ENCODE measurements at regions not wholly inside any gene's neighbourhood (a gene's known extent, or its start where the extent isn't known, plus 50 kb on each side); places are given as distances from the start of the nearest gene placed in this dataset.

DNA sequence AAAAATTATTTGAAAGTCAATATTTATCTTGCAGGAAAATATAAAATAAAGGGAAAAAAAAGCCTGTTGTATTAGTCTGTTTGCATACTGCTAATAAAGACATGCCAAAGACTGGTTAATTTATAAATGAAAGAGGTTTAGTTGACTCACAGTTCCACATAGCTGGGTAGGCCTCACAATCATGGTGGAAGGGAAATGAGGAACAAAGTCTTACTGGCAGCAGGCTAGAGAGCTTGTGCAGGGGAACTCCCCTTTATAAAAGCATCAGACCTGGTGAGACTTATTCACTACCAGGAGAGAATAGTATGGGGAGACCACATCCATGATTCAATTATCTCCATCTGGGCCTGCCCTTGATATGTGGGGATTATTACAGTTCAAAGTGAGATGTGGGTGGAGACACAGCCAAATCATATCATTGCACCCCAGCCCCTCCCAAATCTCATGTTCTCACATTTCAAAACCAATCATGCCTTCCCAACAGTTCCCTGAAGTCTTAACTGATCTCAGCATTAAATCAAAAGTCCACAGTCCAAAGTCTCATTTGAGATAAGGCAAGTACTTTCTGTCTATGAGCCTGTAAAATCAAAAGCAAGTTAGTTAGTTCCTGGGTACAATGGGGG is 1416.5 kb upstream of the SPRY2 start:
- H3K9me3 ChIP-seq (ENCODE audit: low read depth, low read length): peaks cover 5% of the 10 kb centered on the region
- H2AFZ ChIP-seq (ENCODE audit: low read length): no peak overlapping the region
- no peak overlapping the region for H3K27ac ChIP-seq (ENCODE audit: low read depth, low read length)
- no peaks in the 10 kb centered on the region for H3K4me1 ChIP-seq (ENCODE audit: insufficient read depth, low read length)
- H3K36me3 ChIP-seq (ENCODE audit: insufficient read depth, low read length): no peaks in the 10 kb centered on the region
- no peaks in the 10 kb centered on the region for H3K27me3 ChIP-seq (ENCODE audit: insufficient read depth, low read length)
- no peaks in the 10 kb centered on the region for H3K79me2 ChIP-seq (ENCODE audit: insufficient read depth, low read length)
- H4K20me1 ChIP-seq (ENCODE audit: insufficient read depth, low read length): no peaks in the 10 kb centered on the region
- TF ChIP-seq, protein P1, sequence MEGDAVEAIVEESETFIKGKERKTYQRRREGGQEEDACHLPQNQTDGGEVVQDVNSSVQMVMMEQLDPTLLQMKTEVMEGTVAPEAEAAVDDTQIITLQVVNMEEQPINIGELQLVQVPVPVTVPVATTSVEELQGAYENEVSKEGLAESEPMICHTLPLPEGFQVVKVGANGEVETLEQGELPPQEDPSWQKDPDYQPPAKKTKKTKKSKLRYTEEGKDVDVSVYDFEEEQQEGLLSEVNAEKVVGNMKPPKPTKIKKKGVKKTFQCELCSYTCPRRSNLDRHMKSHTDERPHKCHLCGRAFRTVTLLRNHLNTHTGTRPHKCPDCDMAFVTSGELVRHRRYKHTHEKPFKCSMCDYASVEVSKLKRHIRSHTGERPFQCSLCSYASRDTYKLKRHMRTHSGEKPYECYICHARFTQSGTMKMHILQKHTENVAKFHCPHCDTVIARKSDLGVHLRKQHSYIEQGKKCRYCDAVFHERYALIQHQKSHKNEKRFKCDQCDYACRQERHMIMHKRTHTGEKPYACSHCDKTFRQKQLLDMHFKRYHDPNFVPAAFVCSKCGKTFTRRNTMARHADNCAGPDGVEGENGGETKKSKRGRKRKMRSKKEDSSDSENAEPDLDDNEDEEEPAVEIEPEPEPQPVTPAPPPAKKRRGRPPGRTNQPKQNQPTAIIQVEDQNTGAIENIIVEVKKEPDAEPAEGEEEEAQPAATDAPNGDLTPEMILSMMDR (IDR thresholded peaks at IDR 0.05; ENCODE audit: extremely low read depth, low read depth, low read length): no peak
- no peak overlapping the region for H3K4me2 ChIP-seq (ENCODE audit: insufficient read depth, low read length)
- DNase-seq (ENCODE audit: insufficient read length, low spot score, missing footprints): no peak
- no peak overlapping the region for H3K4me3 ChIP-seq (ENCODE audit: insufficient read depth, low read length)

DNA sequence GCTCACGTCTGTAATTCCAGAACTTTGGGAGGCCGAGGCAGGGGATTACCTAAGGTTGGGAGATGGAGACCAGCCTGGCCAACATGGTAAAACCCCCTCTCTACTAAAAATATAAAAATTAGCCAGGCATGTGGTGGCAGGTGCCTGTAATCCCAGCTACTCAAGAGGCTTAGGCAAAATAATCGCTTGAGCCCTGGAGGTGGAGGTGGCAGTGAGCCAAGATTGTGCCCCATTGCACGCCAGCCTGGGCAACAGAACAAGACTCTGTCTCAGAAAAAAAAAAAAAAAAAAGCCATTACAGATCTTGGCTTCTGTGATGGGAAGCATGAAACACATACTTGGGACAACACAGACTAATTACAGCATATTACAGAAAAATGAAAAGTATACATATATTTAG is 1404.5 kb upstream of the SPRY2 start:
- Histone ChIP-seq H3K4me3 (ENCODE audit: insufficient read depth, low read length) (no peak overlapping the region), H3K36me3 (ENCODE audit: insufficient read depth, low read length) (no peaks in the 10 kb centered on the region), H3K4me1 (ENCODE audit: insufficient read depth, low read length) (no peaks in the 10 kb centered on the region), H2AFZ (ENCODE audit: low read length) (no peak overlapping the region), H3K27ac (ENCODE audit: low read depth, low read length) (no peak overlapping the region), H3K9me3 (ENCODE audit: low read depth, low read length) (no peaks in the 10 kb centered on the region), H4K20me1 (ENCODE audit: insufficient read depth, low read length) (no peaks in the 10 kb centered on the region), H3K79me2 (ENCODE audit: insufficient read depth, low read length) (no peaks in the 10 kb centered on the region), H3K4me2 (ENCODE audit: insufficient read depth, low read length) (no peak overlapping the region), H3K27me3 (ENCODE audit: insufficient read depth, low read length) (no peaks in the 10 kb centered on the region)
- TF ChIP-seq, protein P1 (IDR thresholded peaks at IDR 0.05; ENCODE audit: extremely low read depth, low read depth, low read length): no peak
- DNase-seq (ENCODE audit: insufficient read length, low spot score, missing footprints): no peak

DNA sequence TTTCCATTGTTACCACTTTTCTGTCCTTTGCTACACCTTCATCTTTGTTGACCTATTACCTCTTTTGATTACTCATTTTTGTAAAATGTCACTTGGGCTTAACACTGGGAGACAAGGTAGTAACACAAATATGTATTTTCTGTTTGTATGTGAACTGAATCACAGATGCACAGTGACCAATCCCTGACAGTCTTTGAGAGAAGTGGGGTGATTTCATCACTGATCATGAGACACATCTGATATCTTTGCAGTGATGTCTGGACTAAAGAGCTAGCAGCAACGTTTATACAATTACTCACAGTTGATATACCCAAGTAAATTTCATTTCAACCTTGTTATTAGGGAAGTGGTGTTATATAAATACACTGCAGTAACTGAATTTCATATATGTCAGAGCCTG is 1397.4 kb upstream of the SPRY2 start:
- no peaks in the 10 kb centered on the region for H3K36me3 ChIP-seq (ENCODE audit: insufficient read depth, low read length)
- no peaks in the 10 kb centered on the region for H3K4me1 ChIP-seq (ENCODE audit: insufficient read depth, low read length)
- no peak overlapping the region for H3K27ac ChIP-seq (ENCODE audit: low read depth, low read length)
- H3K4me3 ChIP-seq (ENCODE audit: insufficient read depth, low read length): no peak overlapping the region
- TF ChIP-seq, protein P1 (IDR thresholded peaks at IDR 0.05; ENCODE audit: extremely low read depth, low read depth, low read length): no peak
- H2AFZ ChIP-seq (ENCODE audit: low read length): no peak overlapping the region
- H3K79me2 ChIP-seq (ENCODE audit: insufficient read depth, low read length): no peaks in the 10 kb centered on the region
- no peaks in the 10 kb centered on the region for H3K27me3 ChIP-seq (ENCODE audit: insufficient read depth, low read length)
- no peaks in the 10 kb centered on the region for H4K20me1 ChIP-seq (ENCODE audit: insufficient read depth, low read length)
- no peak overlapping the region for H3K4me2 ChIP-seq (ENCODE audit: insufficient read depth, low read length)
- peaks cover 3% of the 10 kb centered on the region for H3K9me3 ChIP-seq (ENCODE audit: low read depth, low read length)
- no peak for DNase-seq (ENCODE audit: insufficient read length, low spot score, missing footprints)

DNA sequence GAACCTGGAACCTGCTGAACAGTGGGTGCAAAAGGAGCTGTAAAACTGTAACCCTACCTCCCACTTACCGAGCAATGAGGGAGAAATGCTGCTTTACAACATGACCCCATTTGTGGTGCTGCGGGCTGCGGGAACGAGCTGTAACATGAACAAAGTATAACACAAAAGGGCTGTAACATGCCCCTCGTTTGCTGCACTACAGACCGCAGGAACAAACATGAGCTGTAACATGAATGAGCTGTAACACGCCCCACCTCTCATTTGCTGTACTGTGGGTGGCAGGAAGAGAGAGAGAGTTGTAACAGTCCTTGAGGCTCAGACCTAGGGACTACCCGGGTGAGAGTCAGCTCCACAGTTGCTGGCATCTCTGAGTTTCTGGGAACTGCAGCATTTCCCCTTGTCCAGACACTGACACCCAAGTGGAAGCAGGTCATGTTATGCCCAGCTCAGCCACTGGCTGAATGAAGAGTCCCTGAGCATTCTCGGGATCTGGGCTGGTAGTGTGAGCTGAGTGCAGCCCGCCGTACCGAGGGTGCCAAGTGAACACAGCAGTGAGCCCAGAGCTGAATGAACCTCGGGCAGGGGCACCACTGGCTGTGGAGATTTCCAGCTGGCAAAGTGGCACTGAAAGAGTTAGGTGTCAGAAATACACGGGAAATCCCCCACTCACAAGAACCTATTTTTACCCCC is 1385.3 kb upstream of the SPRY2 start:
- no peak overlapping the region for H3K27ac ChIP-seq (ENCODE audit: low read depth, low read length)
- DNase-seq (ENCODE audit: insufficient read length, low spot score, missing footprints): no peak
- H3K9me3 ChIP-seq (ENCODE audit: low read depth, low read length): peaks cover 2% of the 10 kb centered on the region
- H4K20me1 ChIP-seq (ENCODE audit: insufficient read depth, low read length): no peaks in the 10 kb centered on the region
- H2AFZ ChIP-seq (ENCODE audit: low read length): no peak overlapping the region
- no peaks in the 10 kb centered on the region for H3K79me2 ChIP-seq (ENCODE audit: insufficient read depth, low read length)
- H3K36me3 ChIP-seq (ENCODE audit: insufficient read depth, low read length): no peaks in the 10 kb centered on the region
- no peaks in the 10 kb centered on the region for H3K27me3 ChIP-seq (ENCODE audit: insufficient read depth, low read length)
- no peak overlapping the region for H3K4me2 ChIP-seq (ENCODE audit: insufficient read depth, low read length)
- no peaks in the 10 kb centered on the region for H3K4me1 ChIP-seq (ENCODE audit: insufficient read depth, low read length)
- TF ChIP-seq, protein P1 (IDR thresholded peaks at IDR 0.05; ENCODE audit: extremely low read depth, low read depth, low read length): no peak
- no peak overlapping the region for H3K4me3 ChIP-seq (ENCODE audit: insufficient read depth, low read length)

All from osteoblast (primary cell).